ENCODE measurements at regions not wholly inside any gene's neighbourhood (a gene's known extent, or its start where the extent isn't known, plus 50 kb on each side); places are given as distances from the start of the nearest gene placed in this dataset.

- no peak for DNase-seq
Observed at GRCh38 chr7:109276348-109276747, 706.7 kb downstream of the DNAJB9 start.

GRCh38 chr7:109282726-109283125, 713.1 kb downstream of the DNAJB9 start:
- DNase-seq = no peak

GRCh38 chr7:109284943-109285342, 715.3 kb downstream of the DNAJB9 start:
- DNase-seq = no peak

- no peak for DNase-seq
Observed at GRCh38 chr7:109295158-109295557, 725.5 kb downstream of the DNAJB9 start.

- DNase-seq = no peak
Observed at GRCh38 chr7:109308816-109309215, 739.1 kb downstream of the DNAJB9 start.

GRCh38 chr7:109309790-109310189, 740.1 kb downstream of the DNAJB9 start:
- DNase-seq = peak in 1 of 58 donors; percentile 0

GRCh38 chr7:109318136-109318535, 748.5 kb downstream of the DNAJB9 start:
- DNase-seq = peak in 1 of 58 donors; percentile 12

- no peak for DNase-seq
Observed at GRCh38 chr7:109322833-109323232, 753.2 kb downstream of the DNAJB9 start.

GRCh38 chr7:109331423-109331822, 761.7 kb downstream of the DNAJB9 start:
- no peak for DNase-seq

GRCh38 chr7:109335951-109336350, 766.3 kb downstream of the DNAJB9 start:
- DNase-seq = no peak

GRCh38 chr7:109336531-109336930, 766.9 kb downstream of the DNAJB9 start:
- DNase-seq = no peak

- no peak for DNase-seq
Observed at GRCh38 chr7:109343678-109344077, 774.0 kb downstream of the DNAJB9 start.

- no peak for DNase-seq
Observed at GRCh38 chr7:109351493-109351892, 781.8 kb downstream of the DNAJB9 start.

- no peak for DNase-seq
Observed at GRCh38 chr7:109354000-109354399, 784.3 kb downstream of the DNAJB9 start.

GRCh38 chr7:109354552-109354951, 784.9 kb downstream of the DNAJB9 start:
- no peak for DNase-seq

- no peak for DNase-seq
Observed at GRCh38 chr7:109375823-109376222, 806.1 kb downstream of the DNAJB9 start.

- DNase-seq = no peak
Observed at GRCh38 chr7:109376576-109376975, 806.9 kb downstream of the DNAJB9 start.

GRCh38 chr7:109377076-109377884, 807.6 kb downstream of the DNAJB9 start:
- DNase-seq = no peak

- no peak for DNase-seq
Observed at GRCh38 chr7:109386959-109387358, 817.3 kb downstream of the DNAJB9 start.

- no peak for DNase-seq
Observed at GRCh38 chr7:109387530-109387929, 817.9 kb downstream of the DNAJB9 start.

GRCh38 chr7:109391240-109391639, 821.6 kb downstream of the DNAJB9 start:
- no peak for DNase-seq

GRCh38 chr7:109402107-109402506, 832.4 kb downstream of the DNAJB9 start:
- DNase-seq = peak in 1 of 58 donors; percentile 10

- no peak for DNase-seq
Observed at GRCh38 chr7:109407756-109408155, 838.1 kb downstream of the DNAJB9 start.

Measured in anterior cingulate cortex (tissue), 58 donors.